ENCODE measurements at regions not wholly inside any gene's neighbourhood (a gene's known extent, or its start where the extent isn't known, plus 50 kb on each side); places are given as distances from the start of the nearest gene placed in this dataset.

DNA sequence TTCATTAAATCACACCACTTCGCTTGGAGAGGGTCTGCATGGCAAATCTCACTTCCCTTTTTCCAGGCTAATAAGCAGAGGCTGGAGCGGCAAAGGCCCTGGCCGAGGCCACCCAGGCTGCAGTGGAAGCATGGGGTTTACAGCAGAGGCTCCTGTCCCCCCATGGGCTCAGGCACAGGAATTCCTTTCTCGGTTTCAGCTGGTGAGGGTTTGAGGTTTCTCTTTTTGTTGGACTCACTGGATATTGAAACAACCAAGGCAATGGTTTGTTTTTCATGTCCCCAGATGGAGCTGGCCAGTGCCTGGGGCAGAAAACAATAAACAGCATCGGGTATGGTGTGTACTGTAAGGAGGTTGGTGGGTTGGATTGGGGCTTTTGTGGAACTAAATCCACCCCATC is 175.6 kb upstream of the RASGRP1 start:
- no peak for DNase-seq (ENCODE audit: low spot score)
- TF ChIP-seq, protein P1, sequence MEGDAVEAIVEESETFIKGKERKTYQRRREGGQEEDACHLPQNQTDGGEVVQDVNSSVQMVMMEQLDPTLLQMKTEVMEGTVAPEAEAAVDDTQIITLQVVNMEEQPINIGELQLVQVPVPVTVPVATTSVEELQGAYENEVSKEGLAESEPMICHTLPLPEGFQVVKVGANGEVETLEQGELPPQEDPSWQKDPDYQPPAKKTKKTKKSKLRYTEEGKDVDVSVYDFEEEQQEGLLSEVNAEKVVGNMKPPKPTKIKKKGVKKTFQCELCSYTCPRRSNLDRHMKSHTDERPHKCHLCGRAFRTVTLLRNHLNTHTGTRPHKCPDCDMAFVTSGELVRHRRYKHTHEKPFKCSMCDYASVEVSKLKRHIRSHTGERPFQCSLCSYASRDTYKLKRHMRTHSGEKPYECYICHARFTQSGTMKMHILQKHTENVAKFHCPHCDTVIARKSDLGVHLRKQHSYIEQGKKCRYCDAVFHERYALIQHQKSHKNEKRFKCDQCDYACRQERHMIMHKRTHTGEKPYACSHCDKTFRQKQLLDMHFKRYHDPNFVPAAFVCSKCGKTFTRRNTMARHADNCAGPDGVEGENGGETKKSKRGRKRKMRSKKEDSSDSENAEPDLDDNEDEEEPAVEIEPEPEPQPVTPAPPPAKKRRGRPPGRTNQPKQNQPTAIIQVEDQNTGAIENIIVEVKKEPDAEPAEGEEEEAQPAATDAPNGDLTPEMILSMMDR (IDR thresholded peaks at IDR 0.05), result no peak
- ATAC-seq (ENCODE audit: low FRiP score), result no peak

DNA sequence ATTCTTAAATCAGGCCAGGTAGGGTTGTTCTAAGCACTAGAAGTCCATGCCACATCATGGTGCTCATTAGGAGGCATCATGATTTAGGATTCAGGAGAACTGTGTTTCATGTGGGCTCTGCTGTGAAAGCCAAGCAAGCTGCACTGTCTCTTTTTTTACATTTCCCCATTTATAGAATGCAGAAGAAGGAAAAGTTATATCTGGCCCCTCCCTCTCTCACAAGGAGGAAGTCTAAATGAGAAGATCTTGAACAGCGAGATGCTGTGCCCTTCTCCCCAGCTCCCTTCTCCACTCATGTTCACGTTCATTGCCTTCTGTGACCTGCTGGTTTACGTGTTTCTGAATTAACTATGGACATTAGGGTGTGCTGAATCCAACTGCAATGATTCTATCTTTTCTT is 178.5 kb upstream of the RASGRP1 start:
- DNase-seq (ENCODE audit: low spot score), result no peak
- ATAC-seq (ENCODE audit: low FRiP score), result no peak
- TF ChIP-seq, protein P1 (IDR thresholded peaks at IDR 0.05), result no peak

DNA sequence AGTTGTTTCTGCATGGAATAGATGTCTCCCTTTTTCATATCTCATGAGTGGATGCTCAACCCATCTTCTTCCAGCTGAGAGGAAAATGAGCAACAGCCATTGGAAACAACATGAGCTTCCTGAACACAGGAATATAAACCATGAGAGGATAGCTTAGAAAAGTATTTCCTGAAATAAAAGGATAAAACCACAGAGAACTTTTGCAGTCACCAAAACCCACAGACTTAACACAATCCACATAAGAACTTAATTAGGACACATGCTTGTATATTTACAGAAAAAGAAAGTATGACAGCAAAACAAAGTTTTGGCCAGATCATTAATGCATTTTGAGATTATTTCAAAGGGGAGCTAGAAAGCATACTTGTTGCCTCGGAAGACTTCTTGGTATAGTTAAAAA is 180.5 kb upstream of the RASGRP1 start:
- ATAC-seq (ENCODE audit: low FRiP score), result no peak
- TF ChIP-seq, protein P1 (IDR thresholded peaks at IDR 0.05), result no peak

DNA sequence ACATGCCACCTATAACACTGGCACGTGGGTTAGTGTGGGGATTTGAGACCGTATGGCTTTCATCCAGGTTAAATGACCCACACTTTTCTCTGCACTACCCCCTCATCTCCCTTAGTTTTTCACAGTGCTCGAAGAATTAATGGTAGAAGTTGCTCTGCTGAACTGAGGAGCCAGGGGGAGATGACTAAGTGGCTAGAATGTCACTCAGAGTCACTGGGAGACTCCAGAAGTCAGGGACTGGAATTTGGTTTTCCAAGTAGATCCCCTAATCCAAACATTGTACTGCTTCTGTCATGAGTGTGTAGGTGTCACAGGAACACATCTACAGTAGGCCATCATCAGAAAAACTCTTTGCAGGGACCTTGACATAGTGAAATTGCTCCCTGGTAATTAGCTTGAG is 181.0 kb upstream of the RASGRP1 start:
- ATAC-seq (ENCODE audit: low FRiP score) (no peak), DNase-seq (ENCODE audit: low spot score) (no peak)
- TF ChIP-seq, protein P1 (IDR thresholded peaks at IDR 0.05), result no peak

More for the DNA sequence above, 180.5 kb upstream of the RASGRP1 start:
- DNase-seq (ENCODE audit: low spot score), result no peak

DNA sequence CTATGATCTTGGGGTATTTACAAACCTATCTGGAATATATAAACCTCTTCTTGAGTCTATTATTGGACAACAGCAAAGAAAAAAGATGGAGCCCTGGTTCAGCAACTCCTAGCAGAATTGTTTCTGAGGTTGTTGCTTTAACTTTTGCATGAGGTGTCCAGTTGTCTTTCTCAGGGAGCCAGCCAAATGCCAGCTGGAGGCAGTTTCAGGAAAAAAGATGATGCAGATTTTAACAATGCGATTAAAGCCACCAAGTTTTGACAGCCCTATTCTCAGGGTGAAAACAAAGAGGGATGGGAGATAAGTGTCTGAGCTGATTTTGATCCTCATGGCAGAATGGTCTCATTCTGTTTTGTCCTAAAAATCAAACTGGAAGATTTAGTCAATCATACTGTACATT is 181.6 kb upstream of the RASGRP1 start:
- no peak for ATAC-seq (ENCODE audit: low FRiP score)
- TF ChIP-seq, protein P1 (IDR thresholded peaks at IDR 0.05), result no peak
- DNase-seq (ENCODE audit: low spot score), result no peak

DNA sequence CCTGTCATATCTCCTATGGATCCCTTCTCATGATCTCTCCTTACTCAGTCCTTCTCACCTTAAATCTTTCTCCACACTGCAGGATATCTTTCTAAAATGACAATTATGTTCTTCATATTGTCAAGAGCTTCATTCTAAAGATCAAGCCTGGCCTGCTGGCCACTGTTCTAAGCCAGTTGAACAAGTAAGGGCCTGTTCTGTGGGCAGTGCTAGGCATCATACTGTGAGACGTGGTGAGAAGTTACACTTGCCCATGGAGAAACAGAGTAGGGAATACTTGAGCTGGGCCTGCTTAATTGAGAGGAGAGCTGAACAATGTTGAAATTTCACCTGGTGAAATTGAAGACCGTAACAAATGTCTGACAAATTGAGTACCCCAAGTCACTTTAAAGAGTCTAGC is 184.1 kb upstream of the RASGRP1 start:
- ATAC-seq (ENCODE audit: low FRiP score), result no peak
- TF ChIP-seq, protein P1 (IDR thresholded peaks at IDR 0.05), result no peak
- DNase-seq (ENCODE audit: low spot score), result no peak

DNA sequence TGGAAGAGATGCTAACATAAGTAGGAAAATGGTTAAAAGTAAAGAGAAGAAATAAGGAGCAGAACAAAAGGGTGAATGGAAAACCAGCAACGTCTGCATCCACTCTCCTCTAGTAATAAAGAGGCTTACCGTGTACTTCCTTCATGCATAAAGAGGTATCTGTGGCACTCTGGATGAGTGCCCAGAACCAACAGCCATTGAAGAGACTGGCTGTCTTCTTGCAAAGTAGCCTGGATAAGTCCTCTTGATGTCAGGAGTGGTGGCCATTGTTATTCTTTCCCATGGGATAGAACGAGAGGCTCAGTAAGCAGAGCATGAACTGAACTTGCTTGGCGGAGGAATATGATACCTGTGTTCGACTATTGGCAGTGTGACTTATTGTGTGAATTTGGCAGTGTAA is 186.2 kb upstream of the RASGRP1 start:
- ATAC-seq (ENCODE audit: low FRiP score), result no peak
- TF ChIP-seq, protein P1 (IDR thresholded peaks at IDR 0.05), result no peak
- no peak for DNase-seq (ENCODE audit: low spot score)
